ENCODE measurements at regions not wholly inside any gene's neighbourhood (a gene's known extent, or its start where the extent isn't known, plus 50 kb on each side); places are given as distances from the start of the nearest gene placed in this dataset.
"Not testable (repeated sequence)": the region's sequence is repeated elsewhere in the genome, so short reads cannot be mapped to it uniquely, and the experiment has no call there.

DNA sequence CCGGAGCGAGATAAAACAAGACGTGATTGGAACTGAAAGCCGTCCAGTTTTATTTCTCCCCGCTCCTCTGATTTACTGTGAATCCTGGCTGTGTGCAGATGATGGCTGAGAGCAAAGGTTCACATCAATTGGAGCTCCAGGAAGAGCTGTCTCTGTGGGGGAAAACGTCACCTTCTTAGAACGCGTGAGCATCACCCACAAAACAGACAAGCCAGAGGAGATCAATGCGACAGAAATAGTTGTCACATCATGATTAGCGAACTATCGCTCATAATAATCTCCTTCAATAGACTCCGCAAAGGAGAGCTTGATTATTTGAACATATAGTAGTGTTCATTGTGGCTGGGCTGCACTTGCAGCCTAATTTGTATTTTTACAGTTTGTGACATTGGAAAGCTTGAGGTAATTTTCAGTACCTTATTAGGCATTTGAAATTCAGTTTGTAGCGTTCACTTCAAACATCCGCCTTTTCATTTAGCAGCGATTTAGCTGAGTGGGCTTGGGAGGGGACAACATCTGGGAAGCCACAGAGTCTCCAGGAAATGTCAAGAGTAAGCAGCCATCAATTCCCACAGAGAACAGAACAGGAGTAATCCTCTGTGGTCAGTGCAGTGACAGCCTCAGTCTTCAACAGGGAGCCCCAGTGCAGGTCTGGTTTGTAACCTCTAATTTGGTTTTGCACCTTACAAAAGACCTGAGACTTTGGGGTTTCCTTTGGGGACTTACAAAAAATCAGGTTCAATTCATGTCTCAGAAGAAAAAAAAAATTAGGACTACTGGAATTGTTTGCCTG is 276.8 kb upstream of the PFKP start:
- no peak for DNase-seq (ENCODE audit: low spot score)

DNA sequence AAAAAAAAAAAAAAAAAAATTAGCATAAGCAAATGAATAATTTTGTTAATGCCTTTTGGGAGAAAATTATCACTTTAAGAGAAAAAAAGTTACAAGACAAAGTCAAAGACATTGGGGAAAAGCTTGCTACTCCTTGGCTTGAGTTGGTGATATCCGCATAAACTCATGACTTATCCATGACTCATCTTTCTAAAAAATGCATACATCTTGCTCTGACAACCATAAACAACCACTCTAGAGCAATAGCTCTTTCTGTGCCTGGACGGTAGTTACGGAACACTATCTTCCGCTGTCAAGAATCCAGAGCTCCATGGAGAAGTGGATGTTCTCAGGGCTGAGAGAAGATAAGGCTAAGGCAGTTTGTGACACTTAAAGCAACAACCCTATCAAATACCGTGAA is 281.1 kb upstream of the PFKP start:
- no peak for DNase-seq (ENCODE audit: low spot score)

DNA sequence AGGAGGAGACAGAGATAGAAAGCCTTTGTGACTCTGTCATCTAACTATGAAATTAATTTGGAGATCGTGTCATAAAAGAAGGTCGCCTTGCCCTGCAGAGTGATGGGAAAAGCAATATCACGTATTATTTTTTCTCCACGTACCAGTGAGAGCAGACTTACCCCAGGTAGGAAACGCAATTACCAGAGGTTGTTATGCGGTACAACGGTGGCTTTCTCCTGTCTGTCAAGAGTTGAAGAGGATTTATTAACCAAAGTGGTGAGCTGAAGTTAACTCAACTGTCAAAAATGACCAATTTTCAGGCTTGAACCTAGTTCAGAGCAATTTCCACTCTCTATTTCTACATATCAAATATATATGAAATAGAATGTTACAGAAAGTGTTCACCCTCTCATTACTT is 282.6 kb upstream of the PFKP start:
- no peak for DNase-seq (ENCODE audit: low spot score)

DNA sequence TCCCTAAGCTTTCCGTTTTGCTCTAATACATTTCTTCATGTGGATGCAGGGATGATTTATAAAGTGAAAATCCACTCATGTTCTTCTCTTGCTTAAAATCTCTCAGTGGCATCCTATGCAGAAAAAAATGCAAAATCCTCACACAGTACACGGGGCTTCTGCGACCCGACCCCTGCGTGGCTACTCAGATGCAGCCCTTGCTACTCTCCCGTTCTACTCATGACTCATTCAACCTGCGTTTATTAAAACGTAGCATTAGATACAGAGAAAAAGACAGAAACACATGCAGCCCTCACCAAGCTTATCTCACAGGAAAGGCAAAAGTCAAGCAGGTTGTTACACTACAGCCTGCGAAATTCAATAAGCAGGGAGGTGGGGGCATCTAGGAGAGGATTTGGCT is 284.4 kb upstream of the PFKP start:
- no peak for DNase-seq (ENCODE audit: low spot score)

DNA sequence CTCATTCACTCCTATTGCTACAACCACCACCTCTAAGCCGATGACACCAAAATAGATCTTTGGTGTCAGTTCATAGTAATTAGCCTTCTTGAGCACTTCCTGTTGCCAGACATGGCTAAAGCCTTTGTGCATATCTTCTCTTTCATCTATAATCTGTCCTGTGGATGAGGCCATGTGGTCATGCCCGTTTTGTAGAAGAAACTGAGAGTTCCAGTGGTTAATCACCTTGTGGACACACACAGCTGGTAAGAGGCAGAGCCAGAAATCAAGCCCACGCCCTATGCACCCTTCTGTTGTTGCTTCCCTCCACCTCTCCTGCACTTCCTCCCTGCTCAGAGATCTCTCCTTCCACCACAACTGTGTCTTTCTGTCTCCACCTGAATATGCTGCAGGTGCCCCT is 285.1 kb upstream of the PFKP start:
- no peak for DNase-seq (ENCODE audit: low spot score)

DNA sequence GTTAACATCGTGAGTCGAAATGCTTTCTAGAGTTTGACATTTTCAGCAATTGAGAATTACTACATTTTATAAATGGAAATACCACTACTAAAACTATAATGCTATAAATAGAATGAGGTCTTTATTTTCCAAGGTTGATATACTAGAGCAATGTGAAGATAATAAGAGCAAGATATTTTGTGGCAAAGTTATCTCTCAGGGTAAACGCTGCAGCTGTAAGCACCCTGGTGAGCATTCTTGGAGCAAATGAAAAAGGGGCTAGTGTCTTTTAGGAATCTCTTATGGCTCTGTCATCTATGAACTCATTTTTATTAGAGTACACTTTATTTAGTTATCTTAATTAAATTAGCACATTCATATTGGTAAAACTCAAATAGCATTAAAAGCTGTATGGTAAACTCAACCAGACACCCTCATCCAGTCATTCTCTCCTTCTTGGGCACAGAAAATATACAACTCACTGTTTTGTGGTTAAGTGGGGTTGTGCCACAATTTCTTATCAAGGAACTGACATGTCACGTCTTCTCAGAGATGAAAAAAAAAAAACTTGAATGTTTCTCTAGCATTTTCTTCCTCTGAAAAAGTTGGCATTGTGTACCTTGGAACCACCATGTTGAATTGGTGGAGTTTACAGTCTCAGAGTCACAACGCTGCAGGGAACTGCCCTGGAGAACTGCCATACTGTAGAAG is 289.5 kb upstream of the PFKP start:
- no peak for DNase-seq (ENCODE audit: low spot score)

DNA sequence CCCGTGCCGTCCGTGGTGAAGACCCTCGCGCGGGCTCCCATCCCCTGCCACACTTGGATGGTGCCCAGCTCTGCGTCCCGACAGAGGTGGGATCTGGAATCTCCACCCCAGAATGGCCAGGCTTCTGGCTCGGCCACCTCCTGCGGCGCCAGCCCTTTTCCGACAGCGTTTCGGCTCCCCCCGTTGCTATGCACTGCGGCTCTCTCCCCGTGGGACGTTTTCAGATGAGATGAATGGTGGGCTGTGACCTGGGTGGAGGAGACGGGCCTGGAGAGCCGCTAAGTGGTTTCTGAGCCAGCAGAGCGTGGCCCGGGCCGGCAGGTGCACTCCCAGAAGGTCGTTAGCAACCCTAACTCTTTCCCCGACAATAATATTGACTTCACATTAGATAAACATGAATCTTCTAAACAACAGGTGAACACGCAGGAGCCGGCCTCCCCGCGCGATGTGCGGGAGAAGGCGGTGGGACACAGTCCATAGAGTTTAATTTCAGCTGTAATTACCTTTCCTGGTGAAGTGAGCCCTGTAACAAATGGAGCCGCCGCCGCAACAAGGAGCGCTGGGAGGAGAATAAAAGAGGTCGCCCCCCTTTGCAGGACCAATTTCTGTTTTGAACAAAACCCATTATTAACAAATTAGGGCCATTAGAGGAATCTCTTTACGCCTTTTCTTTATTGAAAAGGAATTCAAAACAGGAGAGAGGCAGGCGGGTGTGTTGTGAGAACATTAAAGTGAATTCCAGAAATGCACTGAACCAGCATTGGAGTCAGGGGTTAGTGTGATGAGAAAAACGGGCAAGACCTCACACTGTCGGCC is 294.3 kb upstream of the PFKP start:
- DNase-seq (ENCODE audit: low spot score), result no peak

DNA sequence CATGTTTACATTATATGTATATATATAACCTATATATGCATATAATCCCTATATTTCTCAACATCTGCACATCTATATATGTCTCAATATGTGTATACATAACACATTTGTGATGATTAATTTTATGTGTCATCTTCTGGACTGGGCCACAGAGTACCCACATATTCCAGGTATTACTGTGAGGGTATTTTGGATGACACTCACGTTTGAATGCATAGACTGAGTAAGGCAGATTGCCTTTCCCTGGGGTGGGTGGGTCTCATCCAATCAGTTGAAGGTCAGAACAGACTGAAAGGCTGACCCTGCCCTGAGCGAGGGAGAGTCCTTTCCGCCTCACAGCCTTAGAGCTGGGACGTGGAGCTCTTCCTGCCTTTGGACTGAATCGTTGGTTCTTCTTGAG is 295.2 kb upstream of the PFKP start:
- no peak for DNase-seq (ENCODE audit: low spot score)

DNA sequence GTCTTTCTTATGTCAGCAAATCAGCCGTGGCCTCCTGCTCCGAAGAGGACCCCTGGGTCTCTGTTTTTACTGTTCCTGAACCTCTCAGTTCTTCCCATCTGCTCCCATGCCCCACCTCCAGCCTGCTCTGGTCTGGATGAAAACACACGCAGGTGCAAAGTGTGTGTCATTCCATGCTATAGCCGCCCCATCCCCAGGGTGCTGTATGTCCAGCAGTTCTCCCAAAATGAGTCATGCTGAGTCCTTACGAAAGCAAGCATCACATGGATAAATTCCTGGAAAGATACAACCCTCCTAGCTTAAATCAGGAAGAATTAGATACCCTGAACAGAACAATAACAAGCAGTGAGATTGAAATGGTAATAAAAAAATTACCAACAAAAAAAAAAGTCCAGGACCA is 300.1 kb upstream of the PFKP start:
- not testable (repeated sequence) for DNase-seq (ENCODE audit: low spot score)

DNA sequence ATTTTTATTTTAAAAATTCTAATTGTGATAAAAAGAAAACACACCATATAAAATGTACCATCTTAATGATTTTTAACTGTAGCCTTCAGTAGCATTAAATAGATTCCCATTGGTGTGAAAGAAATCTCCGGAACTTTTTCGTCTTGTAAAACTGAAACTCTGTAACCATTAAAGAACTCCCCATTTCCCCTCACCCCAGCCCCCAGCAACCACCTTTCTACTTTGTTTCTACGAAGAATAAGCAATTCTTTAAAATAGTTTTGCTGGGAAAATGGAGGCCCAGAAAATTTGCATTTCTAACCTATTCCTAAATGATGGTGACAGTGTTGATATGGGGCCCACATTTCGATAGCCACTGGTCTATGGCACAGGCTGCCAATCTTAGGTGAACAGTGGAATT is 305.4 kb upstream of the PFKP start:
- no peak for DNase-seq (ENCODE audit: low spot score)

DNA sequence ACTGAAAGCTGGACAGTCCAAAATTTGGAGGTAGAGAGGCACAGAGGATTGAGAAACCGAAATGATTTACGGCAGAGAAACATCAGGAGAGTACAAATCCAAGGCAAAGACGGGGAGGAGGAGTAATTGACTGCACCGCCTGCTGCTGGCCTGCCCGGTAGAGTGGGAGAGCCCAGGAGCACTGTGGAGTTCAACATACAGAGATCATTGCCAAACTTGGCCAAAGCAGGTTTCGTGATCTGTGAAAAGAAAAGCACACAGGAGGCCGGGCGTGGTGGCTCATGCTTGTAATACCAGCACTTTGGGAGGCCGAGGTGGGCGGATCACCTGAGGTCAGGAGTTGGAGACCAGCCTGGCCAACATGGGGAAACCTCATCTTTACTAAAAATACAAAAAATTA is 306.0 kb upstream of the PFKP start:
- DNase-seq (ENCODE audit: low spot score), result no peak

DNA sequence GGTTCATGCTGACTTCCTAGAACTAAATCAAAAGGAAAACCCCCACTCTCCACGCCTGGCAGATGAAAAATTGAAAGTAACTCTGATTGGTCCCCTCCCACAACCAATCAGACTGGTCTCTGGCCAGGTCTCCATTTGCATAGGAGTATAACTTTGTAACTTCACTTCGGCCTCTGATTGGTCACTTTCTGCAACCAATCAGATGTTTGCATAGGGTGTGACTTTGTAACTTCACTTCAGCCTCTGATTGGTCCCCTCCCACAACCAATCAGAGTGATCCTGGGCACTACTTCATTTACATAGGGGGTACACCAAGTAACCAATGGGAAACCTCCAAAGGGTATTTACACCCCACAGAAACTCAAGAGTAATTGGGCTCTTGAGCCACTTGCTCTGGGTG is 306.6 kb upstream of the PFKP start:
- DNase-seq (ENCODE audit: low spot score), result no peak

DNA sequence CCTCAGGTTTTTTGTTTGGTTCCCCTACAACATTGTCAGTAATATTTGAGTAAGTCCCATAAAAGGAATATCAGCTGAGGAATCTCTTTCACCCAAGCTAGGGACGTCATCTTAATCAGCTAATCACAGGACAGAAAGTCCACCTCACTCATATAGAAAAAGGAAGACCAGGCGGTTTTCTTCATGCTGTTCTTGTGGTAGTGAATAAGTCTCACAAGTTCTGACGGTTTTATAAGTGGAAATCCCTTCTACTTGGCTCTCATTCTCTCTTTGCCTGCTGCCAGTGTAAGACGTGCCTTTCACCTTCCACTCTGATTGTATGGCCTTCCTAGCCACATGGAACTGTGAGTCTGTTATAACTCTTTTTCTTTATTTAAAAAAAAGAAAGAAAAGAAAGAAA is 308.1 kb upstream of the PFKP start:
- DNase-seq (ENCODE audit: low spot score), result no peak

DNA sequence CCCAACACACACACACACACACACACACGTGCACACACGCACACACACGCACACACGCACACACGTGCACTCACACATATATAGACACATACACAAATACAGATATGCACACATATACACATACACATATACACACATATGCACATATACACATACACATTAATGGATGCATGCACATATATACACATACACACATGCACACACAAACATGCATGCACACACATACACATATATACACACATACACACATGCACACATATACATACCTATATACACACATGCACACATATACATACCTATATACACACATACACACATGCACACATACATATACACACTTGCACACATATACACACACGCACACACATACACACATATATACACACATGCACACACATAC is 312.4 kb upstream of the PFKP start:
- no peak for DNase-seq (ENCODE audit: low spot score)

DNA sequence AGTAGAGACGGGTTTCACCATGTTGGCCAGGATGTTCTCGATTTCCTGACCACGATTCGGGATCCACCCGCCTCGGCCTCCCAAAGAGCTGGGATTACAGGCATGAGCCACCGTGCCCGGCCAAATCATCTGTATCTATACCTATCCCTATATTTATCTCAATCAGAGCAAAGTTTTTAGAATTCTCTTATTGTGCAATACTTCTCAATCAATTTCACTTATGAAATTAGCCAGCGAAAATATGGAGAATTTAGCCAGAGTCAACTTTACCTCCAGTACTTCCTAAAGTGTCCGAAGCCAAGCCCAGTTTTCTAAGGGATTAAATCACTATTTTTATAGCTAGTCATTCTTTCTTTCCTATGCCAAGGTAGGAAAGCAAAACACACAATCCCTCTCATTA is 319.1 kb upstream of the PFKP start:
- DNase-seq (ENCODE audit: low spot score), result no peak

DNA sequence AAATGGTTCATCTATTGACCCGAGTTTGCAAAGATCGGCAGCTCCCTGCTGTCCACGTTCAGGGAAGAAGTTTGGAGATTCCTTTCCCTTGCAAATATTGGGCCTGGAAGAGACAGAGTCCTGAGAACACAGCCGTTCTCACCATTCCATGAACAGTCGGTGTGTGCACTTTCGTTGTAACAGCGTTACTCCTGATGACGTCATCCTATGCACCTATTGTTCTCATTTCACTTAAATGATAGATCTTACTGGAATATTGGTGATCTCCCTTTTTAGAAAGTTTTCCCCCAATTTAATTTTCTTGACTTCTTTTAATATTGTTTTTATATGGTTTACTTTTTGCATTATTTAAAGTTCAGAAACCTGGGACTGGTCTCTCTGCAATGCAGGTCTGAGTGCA is 320.7 kb upstream of the PFKP start:
- DNase-seq (ENCODE audit: low spot score), result no peak

DNA sequence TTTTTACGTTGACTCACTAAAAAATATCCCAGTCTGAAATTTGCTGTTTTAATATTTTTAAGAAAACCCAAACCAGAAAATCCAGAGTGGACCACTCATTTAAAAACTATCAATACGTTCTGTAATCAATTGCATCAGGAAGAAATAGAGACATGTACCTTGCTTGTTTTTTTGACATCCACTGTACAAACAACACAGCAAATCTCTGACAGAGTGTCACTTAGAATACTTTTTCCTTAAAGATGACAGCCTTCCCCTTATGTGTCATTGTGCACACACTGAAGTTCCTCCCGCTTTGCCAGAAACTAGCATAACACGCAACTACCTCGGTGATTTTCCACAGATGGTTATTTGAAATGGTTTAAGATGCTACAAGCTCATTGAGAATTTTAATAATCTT is 321.7 kb upstream of the PFKP start:
- no peak for DNase-seq (ENCODE audit: low spot score)

DNA sequence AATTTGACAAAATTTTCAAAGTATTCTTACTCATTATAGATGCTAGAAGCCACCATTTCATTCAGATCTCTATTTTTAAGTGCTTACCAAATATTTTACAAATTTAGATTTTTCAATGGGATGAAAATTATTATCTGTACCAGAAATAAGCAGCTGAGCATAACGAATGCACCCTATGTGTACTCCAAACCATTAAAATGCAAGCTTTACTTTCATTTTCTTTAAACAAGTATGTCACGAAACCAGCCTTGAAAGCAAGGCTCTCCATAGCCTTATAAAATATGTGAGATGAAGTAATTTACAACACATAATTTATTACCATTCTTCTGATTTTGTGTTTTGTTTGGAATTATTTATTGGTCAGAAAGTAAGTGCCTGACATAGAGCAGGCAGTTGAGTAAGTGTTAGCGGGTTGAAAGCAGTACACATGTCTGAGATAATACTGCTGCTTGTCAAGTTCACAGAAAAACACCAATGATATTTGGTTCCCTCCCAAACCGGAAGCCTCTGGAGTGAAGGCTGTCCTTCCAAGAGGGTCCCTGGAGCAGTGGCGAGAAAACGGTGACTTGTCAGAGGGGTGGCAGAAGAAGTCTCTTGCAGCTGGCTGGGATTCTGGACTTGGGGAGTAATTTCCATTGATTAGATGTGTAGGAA is 322.7 kb upstream of the PFKP start:
- no peak for DNase-seq (ENCODE audit: low spot score)

DNA sequence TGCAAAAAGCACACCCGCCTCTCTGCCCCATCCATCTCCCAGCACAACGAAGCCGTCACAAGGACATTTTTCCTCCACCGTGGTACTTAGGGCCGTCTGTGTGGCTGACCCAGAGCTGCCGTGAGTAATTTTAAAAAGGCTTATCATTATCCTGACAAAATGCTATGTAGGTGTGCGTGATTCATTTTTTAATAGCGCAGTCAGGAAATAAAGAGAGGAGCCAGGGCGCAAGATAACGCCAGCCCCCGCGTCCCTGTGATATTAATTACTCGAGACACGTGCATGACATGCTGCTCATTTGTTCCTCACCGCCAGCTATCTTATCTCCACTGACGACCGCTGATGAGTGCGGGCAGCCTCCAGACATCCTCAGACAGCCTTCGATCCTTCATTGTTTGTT is 332.7 kb upstream of the PFKP start:
- no peak for DNase-seq (ENCODE audit: low spot score)

DNA sequence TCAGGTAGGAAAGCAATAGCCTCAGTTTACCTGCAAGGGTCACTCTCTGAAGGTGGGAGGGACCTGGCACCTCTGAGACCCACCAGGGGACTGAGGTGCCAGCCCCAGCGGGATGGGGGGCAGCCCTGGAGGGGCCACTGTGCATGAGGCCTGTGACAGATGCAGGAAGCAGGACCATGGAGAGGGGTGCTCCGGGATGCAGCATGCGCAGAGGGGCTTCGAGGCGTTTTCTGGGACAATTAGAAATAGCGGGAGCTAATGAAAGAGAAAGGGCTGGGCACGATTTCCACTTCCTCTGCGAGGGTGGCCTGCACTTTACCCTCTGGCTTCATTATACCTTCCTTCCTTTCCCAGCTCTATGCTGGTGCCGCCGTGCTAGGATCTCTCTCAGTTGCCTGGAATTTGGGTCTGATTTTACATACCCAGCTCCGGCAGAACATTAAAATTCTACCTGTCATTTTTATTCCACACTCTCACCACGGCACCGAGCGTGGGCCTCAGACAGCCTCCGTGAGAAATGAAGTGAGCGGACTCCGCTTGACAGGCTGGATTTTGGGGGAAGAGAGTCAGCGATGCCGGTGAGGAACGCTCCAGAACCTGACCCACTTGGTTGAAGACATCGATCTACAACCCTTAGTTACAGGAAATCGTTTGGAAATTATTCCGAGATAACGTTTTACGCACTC is 333.9 kb upstream of the PFKP start:
- no peak for DNase-seq (ENCODE audit: low spot score)

DNA sequence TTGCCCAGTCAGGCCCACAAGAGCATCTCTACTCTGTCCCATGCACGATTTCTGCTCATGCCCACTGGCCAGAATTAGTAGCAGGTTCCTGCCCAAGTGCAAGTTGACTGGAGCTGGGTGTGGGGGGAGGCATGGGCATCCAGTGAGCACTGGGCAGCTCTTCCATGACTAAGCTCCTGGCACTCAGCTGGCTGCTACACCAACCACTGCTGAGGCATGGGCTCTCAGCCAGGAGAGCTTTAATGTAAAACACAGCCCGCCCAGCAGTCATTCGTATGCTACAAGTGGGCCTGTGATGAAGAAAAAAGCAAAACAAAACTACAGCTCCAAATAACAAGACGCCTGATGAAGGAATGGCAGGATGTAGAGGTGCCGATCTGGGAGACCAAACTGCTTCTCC is 335.4 kb upstream of the PFKP start:
- no peak for DNase-seq (ENCODE audit: low spot score)

DNA sequence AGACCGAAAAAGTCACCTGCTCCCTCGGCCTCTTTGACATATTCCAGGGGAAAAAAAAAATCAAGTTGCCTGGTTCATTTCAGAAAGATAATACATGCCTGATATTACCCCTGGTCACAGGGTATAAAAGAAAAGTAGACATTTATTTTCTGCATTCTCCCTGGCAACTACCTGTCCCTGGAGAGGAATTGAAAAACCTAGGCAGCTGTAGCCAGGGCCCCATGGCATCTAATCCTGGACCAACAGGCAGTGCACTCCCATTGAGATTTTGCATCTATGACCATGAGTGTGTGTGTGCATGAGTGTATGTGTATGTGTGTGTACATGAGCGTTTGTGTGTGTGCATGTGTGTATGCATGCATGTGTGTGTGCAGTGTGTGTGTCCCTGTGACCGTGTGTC is 338.2 kb upstream of the PFKP start:
- no peak for DNase-seq (ENCODE audit: low spot score)

Measured in GM03348 (cell line).